GM23248 (cell line): ENCODE measurements at regions not wholly inside any gene's neighbourhood (a gene's known extent, or its start where the extent isn't known, plus 50 kb on each side); places are given as distances from the start of the nearest gene placed in this dataset.

Source experiments
- DNase-seq: peaks from one replicate; pipeline ENCODE4 v3.0.0-alpha.2; 2015
- H2AFZ ChIP-seq: fragments of 200-600 bp; sonication (generic); 2 replicates; pipeline ENCODE4 v1.6.1; 2016; ENCODE audit warnings: antibody characterized with exemption
- H3F3A ChIP-seq: fragments of 200-600 bp; sonication (generic); 2 replicates; pipeline ENCODE4 v1.6.1; 2016; ENCODE audit warnings: mild to moderate bottlenecking, antibody characterized with exemption, mixed run types; ENCODE audit not compliant: insufficient read depth
- H3K27ac ChIP-seq: fragments of 200-600 bp; sonication (generic); 2 replicates; pipeline ENCODE4 v1.5.1; 2016; ENCODE audit warnings: mild to moderate bottlenecking
- H3K27me3 ChIP-seq: fragments of 200-600 bp; sonication (generic); replicated peaks from 2 replicates; pipeline ENCODE4 v1.6.1; 2016; ENCODE audit warnings: mild to moderate bottlenecking; ENCODE audit not compliant: insufficient read depth
- H3K36me3 ChIP-seq: fragments of 200-600 bp; sonication (generic); 2 replicates; pipeline ENCODE4 v1.6.1; 2016; ENCODE audit warnings: low read depth, mild to moderate bottlenecking
- H3K4me1 ChIP-seq: fragments of 200-600 bp; sonication (generic); 2 replicates; pipeline ENCODE4 v1.6.1; 2016; ENCODE audit warnings: mild to moderate bottlenecking; ENCODE audit not compliant: insufficient read depth
- H3K4me2 ChIP-seq: fragments of 200-600 bp; sonication (generic); one replicate; pipeline ENCODE4 v1.6.1; 2016; ENCODE audit warnings: mild to moderate bottlenecking; ENCODE audit not compliant: unreplicated experiment
- H3K4me3 ChIP-seq: fragments of 200-600 bp; sonication (generic); 2 replicates; pipeline ENCODE4 v1.5.1; 2016; ENCODE audit warnings: mild to moderate bottlenecking
- H3K79me2 ChIP-seq: fragments of 200-600 bp; sonication (generic); 2 replicates; pipeline ENCODE4 v1.6.1; 2016; ENCODE audit warnings: mild to moderate bottlenecking; ENCODE audit not compliant: insufficient read depth
- H3K9ac ChIP-seq: fragments of 200-600 bp; sonication (generic); 2 replicates; pipeline ENCODE4 v1.6.1; 2016; ENCODE audit warnings: mild to moderate bottlenecking
- H3K9me2 ChIP-seq: fragments of 200-600 bp; sonication (generic); 2 replicates; pipeline ENCODE4 v1.6.1; 2016; ENCODE audit warnings: mixed run types, mild to moderate bottlenecking, moderate library complexity; ENCODE audit not compliant: insufficient read depth
- H3K9me3 ChIP-seq: fragments of 200-600 bp; sonication (generic); one replicate; pipeline ENCODE4 v1.6.1; 2017; ENCODE audit warnings: low read depth
- H4K20me1 ChIP-seq: fragments of 200-600 bp; sonication (generic); 2 replicates; pipeline ENCODE4 v1.6.0; 2016; ENCODE audit not compliant: insufficient read depth
- EZH2 ChIP-seq: fragments of 200-600 bp; sonication (generic); IDR thresholded peaks from 2 replicates; pipeline ENCODE4 v1.6.1; 2018; ENCODE audit warnings: antibody characterized with exemption, mild to moderate bottlenecking; ENCODE audit not compliant: insufficient read depth, poor library complexity, severe bottlenecking
- EZH2phosphoT487 ChIP-seq: fragments of 200-600 bp; sonication (generic); IDR thresholded peaks from 2 replicates; pipeline ENCODE4 v1.6.1; 2018; ENCODE audit warnings: antibody characterized with exemption, moderate library complexity, mild to moderate bottlenecking, low read depth; ENCODE audit not compliant: insufficient read depth
- WGBS, 2 experiments: methylation state at CpG; one replicate each; pipeline ENCODE4 v1.1.6; 2015 to 2017; ENCODE audit warnings: low lambda C conversion rate in 2 of 2, low coverage in 1 of 2; ENCODE audit errors: missing lambda C conversion rate in 2 of 2; 5-methylcytosine and 5-hydroxymethylcytosine counted together
- in situ Hi-C: fragments of 300-500 bp; cut with MboI; formaldehyde crosslinking; loops from 2 replicates; pipeline ENCODE4 v1.15.0; 2020

DNA sequence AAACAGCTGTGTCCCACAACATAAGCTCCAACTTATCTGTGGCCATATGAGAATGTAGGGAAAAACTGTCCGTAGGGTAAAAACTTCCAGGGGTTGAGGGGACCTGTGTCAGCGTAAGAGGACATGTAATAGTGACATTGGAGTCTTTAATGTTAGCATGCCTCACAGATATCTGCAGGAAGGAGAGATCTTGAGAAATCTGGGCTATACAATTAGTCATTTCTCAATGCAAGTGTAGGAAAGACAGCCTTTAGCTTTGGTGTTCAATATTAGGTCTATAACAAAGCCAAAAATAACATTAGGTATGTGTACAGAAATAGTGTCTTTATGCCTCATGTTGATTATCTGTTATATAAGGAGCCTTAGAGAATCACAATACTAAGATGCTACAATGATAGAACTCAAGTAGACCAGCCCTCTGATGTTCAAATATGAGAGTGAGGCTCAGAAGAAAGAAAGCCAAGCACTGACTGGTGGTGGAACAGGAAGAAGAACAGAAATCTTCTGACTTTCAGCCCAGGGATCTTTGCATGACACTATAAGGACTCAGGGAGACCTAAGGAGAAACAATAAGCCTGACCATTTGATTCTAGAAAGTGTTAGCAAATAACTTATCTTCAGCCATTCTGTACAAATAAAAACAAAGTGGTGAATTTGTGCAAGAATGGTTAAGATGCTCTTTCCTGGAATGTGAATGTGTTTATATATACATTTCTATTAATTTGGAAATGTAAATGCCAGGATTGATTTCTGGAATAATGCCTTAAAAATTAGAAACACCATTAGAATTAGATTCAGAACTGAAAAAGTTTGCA is 152.6 kb downstream of the ZC3H11B start:
- Histone ChIP-seq H3K9me3 (no peaks in the 10 kb centered on the region), H3K79me2 (no peaks in the 10 kb centered on the region), H3K4me3 (no peak overlapping the region), H3K4me1 (peaks cover 41% of the 10 kb centered on the region), H3K27ac (no peak overlapping the region), H4K20me1 (no peaks in the 10 kb centered on the region), H3K9me2 (no peaks in the 10 kb centered on the region), H3K4me2 (peak overlapping the region; percentile 7), H2AFZ (no peak overlapping the region), H3K9ac (no peak overlapping the region), H3K27me3 (no peaks in the 10 kb centered on the region), H3K36me3 (no peaks in the 10 kb centered on the region), H3F3A (peaks cover 35% of the 10 kb centered on the region)
- WGBS, 2 experiments, result 97% methylated on average over 2 of the region's 2 CpGs
- no peak for TF ChIP-seq EZH2phosphoT487
- TF ChIP-seq EZH2, result no peak
- DNase-seq, result no peak
- in situ Hi-C loops, result no loop called here

DNA sequence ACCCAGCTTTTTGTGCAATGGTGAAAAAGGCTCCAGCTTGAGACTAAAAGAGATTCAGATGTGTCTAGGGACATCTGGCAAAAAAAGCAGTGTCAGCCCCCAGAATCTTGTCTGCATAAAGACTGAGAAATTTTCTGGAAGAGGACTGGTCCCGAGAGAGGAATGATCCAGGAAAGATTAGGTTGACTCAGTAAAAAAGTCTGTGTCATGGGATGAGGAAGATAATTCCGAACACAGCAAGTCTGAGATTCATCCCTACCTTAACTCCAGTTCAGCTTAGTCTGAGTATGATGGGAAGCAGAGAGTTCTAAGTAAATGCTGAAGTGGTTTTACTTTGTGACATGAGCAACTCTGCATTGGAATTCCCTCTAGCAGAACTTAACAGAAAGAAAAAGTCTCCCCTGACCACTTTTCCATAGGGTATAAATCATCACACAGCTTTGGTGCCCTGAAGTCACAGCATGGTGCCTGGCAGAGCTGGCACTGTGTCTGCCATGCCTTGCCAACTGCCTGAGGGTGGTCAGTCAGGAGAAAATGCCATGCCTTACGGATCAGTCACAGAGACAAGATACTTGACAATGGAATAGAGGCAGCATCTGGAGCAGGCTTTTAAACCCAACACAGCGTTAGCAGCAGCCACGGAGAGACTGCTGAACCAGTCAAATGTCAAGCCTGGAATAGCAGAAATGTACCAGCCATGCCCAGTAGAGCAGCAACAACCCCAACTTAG is 153.4 kb downstream of the ZC3H11B start:
- TF ChIP-seq EZH2phosphoT487 (no peak), EZH2 (no peak)
- H3F3A ChIP-seq, result peaks cover 35% of the 10 kb centered on the region
- H2AFZ ChIP-seq, result no peak overlapping the region
- in situ Hi-C loops, result no loop called here
- peaks cover 34% of the 10 kb centered on the region for H3K4me1 ChIP-seq
- WGBS, 2 experiments, result 15 to 17% methylated on average over 5 of the region's 5 CpGs
- H3K4me3 ChIP-seq, result no peak overlapping the region
- no peaks in the 10 kb centered on the region for H3K36me3 ChIP-seq
- H3K9me2 ChIP-seq, result no peaks in the 10 kb centered on the region
- no peaks in the 10 kb centered on the region for H3K27me3 ChIP-seq
- no peaks in the 10 kb centered on the region for H3K79me2 ChIP-seq
- no peak overlapping the region for H3K27ac ChIP-seq
- no peaks in the 10 kb centered on the region for H4K20me1 ChIP-seq
- H3K9me3 ChIP-seq, result no peaks in the 10 kb centered on the region
- no peak overlapping the region for H3K9ac ChIP-seq
- H3K4me2 ChIP-seq, result peak overlapping the region; percentile 35
- peak; percentile 71 for DNase-seq

DNA sequence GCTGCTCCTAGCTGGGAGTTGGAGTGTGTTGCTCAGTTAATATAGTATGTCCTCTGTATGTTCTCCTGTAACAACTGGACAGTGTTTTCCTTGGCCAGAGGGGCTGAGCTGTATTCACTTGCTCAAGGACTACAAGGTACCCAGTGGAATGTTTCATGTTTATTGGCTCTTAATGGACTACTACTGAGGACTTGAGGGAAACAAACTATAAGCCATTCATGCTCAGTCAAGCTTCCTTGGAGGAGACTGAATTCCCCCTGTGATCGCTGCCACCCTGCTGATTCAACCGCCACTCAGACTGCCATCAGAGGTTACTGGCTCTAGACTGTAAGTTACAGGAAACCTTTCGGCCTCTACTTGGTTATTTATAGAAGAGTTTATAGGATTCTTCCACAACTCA is 166.6 kb downstream of the ZC3H11B start:
- Histone ChIP-seq H3K27me3 (no peaks in the 10 kb centered on the region), H3K4me2 (no peak overlapping the region), H3K79me2 (no peaks in the 10 kb centered on the region), H3K4me3 (no peak overlapping the region), H3K9me2 (no peaks in the 10 kb centered on the region), H2AFZ (no peak overlapping the region), H3F3A (peaks cover 24% of the 10 kb centered on the region), H3K9ac (no peak overlapping the region), H3K9me3 (no peaks in the 10 kb centered on the region), H3K27ac (no peak overlapping the region), H3K36me3 (no peaks in the 10 kb centered on the region), H4K20me1 (no peaks in the 10 kb centered on the region), H3K4me1 (peaks cover 24% of the 10 kb centered on the region)
- TF ChIP-seq EZH2, result no peak
- TF ChIP-seq EZH2phosphoT487, result no peak
- 97 to 98% methylated on average over 3 of the region's 3 CpGs for WGBS, 2 experiments
- DNase-seq, result no peak
- in situ Hi-C loops, result no loop called here

DNA sequence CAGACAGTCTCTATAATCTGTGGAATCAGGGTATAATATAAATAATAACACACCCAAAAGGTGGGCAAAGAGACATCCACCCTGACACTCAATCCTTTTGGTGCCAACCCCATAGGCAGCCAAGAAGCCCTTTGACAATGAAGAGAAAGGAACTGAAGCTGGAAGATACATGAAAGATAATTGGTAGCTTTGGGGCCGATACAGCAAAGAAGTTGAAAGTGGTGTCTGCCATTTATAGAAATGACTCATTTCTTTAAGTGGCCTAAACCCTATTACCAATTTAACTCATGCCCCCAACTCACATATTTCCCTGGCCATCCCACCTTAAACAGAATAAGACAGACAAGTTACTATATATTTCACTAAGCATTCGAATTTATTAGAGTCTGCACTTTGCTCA is 167.0 kb downstream of the ZC3H11B start:
- H3K9me2 ChIP-seq, result no peaks in the 10 kb centered on the region
- no peaks in the 10 kb centered on the region for H3K9me3 ChIP-seq
- H3K4me3 ChIP-seq, result no peak overlapping the region
- H4K20me1 ChIP-seq, result no peaks in the 10 kb centered on the region
- no peaks in the 10 kb centered on the region for H3K36me3 ChIP-seq
- no peak overlapping the region for H2AFZ ChIP-seq
- in situ Hi-C loops, result no loop called here
- H3K9ac ChIP-seq, result no peak overlapping the region
- H3K27me3 ChIP-seq, result no peaks in the 10 kb centered on the region
- H3F3A ChIP-seq, result peaks cover 24% of the 10 kb centered on the region
- peaks cover 24% of the 10 kb centered on the region for H3K4me1 ChIP-seq
- H3K79me2 ChIP-seq, result no peaks in the 10 kb centered on the region
- TF ChIP-seq EZH2phosphoT487, result no peak
- H3K4me2 ChIP-seq, result no peak overlapping the region
- no peak for DNase-seq
- no peak overlapping the region for H3K27ac ChIP-seq
- WGBS, 2 experiments, result 93 to 96% methylated on average over 2 of the region's 2 CpGs
